ENCODE measurements at regions not wholly inside any gene's neighbourhood (a gene's known extent, or its start where the extent isn't known, plus 50 kb on each side); places are given as distances from the start of the nearest gene placed in this dataset.
A peak's percentile ranks its signal among the peaks of the same experiment; 100 is the strongest.

DNA sequence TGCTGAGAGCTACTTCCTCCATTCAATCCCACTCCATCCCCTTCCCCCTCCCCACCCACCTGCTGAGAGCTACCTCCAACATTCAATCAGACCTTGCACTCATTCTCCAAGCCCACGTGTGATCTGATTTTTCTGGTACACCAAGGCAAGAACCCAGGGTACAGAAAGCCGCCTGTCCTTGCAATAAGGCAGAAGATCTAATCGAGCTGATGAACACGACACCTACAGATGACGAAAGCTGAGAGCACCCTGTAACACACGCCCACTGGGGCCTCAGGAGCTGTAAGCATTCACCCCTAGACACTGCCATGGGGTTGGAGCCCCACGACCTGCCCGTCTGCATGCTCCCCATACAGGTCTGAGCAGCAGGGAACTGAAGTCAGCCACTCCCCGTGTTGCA, 58.3 kb downstream of the TRIML1 start:
- no peak for DNase-seq (ENCODE audit: extremely low read depth, low read depth)

DNA sequence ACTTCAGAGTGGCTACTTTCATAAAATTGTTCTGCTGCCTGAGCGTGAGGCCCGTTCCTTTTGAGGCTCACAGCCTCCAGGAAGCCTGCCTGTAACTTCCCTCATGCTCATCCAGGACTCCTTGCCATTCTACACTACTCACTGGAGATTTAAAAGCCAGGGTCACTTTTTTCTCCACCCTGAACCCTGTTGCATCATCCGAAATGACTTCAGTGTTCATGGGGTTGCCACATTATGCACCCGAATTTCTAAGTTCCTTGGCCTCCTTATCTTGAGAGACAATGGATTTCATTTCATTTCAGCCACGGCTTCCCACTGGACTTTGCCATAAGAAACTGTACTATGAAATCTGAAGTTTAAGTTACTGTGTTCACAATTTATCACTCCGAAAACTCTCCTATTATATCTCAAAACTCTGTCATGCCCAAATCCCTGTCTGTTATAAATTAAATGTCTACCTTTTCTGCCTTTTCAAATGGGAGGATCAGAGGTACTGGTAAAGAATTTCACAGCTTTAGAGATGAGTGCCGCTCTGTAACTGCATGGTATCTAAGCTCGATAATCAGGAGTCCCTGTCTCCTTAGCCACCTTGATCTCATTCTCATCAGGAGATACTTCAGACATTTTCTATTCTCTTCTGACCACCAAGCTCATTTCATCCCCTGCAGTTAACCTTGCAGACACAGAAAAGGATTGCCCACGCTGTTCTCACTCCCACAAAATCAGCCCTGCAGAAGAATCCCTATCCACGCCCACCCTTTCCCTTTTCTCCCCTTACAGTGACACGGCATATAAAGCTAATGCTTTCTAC, 59.9 kb downstream of the TRIML1 start:
- peak; percentile 43 for DNase-seq (ENCODE audit: extremely low read depth, low read depth)

DNA sequence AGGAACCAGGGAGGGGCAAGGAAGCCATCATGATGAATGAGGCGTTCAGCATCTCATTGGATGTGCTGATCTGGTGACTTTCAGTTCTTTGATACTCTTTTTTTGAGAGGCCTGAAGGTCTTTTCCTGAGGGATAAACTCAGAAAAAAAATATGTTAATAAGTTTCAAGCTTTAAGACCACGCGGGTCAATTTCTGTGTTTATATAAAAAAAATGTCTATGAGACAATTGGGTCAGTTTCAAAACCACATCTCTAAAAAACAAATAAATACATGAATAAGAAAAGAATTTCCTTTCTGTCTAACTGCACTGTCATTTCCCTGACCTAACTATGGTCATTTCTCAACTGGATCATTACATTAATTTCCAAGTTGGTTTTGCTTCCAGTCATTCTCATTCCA, 62.6 kb downstream of the TRIML1 start:
- no peak for DNase-seq (ENCODE audit: extremely low read depth, low read depth)

DNA sequence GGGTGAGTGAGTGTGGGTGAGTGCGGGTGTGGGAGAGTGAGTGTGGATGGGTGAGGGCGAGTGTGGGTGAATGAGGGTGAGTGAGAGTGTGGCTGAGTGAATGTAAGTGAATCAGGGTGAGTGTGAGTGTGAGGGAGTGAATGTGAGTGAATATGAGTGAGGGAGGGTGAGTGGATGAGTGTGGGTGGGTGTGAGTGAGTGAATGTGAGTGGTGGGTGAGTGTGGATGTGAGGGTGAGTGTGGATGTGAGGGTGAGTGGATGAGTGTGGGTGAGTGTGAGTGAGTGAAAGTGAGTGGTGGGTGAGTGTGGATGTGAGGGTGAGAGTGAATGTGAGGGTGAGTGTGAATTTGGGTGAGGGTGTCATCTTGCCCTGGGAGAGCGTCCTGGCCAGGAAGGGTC, 67.5 kb downstream of the TRIML1 start:
- no peak for DNase-seq (ENCODE audit: extremely low read depth, low read depth)

DNA sequence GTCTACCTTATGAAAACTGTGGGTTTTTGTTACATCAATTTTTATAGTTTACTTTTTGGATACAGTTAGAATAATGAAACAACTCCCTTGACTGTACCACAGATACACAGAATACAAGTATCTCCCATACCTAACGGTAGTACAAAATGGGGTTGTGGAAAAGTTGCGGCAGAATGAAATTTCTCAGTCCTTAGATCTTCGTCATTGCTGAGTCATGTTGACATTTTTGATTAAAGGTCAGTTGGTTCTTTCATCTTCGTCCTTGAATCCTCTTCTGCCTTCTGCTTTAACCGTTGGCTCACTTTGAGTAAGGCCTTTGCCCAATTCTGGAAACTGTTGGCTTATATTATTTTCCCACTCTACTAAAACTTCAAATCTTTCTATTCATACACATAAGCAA, 75.6 kb downstream of the TRIML1 start:
- DNase-seq (ENCODE audit: extremely low read depth, low read depth), result peak; percentile 76

DNA sequence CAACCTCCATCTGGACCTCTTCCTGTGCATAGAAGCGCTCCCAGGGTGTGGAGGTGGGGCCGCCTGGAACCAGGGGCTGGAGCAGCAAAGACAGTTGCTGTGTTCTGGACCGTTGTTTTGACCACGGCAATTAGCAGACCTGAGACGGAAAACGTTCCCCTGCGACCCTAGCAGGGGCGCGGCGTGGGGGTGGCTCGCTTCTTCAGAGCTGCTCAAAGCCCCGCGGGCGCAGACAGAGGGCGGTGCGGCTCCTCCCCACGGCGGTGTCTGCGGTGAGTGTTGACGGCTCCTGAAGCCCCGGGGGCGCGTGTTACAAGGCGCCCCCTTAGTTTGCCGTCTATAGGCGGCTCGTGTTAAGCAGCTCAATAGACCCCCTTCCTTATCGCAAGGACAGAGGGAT, 79.2 kb downstream of the TRIML1 start:
- DNase-seq (ENCODE audit: extremely low read depth, low read depth), result no peak

DNA sequence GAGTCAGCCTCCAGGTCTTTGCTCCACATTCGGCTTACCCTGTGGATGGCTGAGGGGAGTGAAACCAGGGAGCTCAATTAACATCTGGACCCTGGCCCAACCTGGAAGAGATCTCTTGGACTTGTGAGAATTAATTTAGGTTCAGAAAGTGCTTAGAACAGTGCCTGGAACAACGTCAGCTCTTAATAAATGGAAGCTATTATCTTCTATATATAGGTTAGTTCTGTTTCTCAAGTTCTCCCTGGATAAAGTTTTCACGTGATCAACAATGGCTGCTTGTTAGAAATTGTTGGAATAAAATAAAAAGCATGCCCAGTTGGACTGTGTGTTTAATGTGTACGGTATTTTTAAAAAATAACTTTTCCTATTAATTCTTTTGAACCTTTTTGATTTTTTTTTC, 80.8 kb downstream of the TRIML1 start:
- no peak for DNase-seq (ENCODE audit: extremely low read depth, low read depth)

DNA sequence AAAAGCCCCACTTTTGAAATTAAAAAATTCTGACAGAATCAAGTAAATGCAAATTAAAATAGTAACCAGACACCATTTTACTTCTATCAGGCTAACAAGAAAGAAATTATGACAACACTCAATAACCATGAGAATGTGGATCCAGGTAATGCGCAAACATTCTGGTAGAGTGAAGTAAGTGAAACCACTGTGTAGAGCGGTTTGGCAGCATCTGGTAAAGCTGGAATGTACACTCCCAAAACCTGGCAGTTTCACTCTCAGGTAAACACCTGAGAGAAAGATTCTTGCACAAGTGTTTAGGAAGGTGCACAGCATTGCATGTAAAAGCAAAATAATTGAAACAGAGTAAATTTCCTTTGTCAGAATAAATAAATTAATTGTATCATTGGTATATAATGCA, 81.8 kb downstream of the TRIML1 start:
- no peak for DNase-seq (ENCODE audit: extremely low read depth, low read depth)

DNA sequence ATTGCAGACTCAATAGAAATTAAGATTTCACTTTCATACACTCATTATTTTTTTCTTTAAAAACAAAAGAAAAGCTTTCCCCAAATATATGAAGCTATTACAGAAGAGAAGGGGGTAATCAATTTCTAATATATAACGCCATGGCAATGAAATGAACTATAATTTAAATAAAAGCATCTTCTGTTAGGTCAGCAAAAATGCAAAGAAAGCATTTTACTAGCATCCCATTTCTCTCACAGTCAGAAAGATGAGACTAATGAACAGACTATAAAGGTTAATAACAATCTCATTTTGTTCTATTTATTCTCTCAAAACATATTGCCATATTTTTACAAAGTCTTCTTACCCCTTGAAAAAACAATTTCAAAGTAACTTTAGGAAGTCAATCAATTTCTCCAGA, 89.0 kb downstream of the TRIML1 start:
- no peak for DNase-seq (ENCODE audit: extremely low read depth, low read depth)

DNA sequence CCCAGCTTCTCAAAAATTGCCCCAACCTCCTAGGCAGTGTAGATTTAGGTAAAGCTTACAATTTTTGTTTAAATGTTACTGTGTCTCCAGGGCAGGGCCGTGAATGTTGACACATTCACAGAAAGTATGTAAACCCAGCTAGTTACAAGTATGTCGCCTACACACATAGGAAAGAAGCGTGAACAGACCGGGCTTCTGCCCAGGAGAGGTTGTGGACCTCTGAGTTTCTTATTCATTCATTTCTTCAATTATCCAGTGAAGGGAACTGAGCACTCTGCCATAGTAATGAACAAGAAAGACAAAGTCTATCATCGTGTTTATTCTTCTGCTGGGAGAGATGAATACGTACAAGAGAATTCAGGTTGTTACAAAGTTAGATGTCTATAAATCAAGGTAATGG, 93.2 kb downstream of the TRIML1 start:
- no peak for DNase-seq (ENCODE audit: extremely low read depth, low read depth)

DNA sequence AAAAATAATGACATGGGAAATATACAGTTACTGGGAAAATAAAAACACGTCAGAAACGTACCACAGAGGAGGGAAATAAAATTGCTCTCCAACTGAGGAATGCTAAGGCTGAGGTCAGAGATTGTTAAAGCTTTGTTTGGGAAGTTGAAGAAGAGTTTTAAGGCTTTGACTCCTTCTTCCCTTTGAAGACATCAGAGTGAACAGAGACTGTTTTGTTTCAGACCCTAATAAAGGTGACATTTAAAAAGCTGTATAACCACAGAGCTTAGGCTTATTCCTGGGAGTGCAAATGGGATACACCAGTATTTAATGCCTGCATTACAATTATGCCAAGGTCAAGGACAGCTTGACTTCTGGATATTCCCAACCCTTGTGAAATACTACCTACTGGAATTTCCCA, 102.8 kb downstream of the TRIML1 start:
- DNase-seq (ENCODE audit: extremely low read depth, low read depth), result no peak

DNA sequence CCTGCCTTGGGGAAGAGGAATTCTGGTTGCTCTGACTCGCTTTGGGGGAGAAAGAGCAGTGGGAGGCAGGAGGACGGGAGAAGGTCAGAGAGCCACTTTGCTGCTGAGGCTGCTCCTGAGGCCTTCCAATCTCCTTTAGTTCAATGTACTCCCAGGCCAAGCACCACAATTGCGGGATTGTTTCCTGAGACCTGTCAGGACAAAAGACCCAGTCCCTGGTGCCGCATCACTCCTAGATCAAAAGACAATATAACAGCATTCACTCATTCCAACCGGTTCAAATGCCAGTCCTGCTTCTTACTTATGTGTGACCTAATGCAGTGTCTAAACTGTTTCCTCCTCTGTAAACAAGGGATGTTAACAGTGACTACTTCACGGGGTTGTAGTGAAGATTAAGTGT, 106.4 kb downstream of the TRIML1 start:
- no peak for DNase-seq (ENCODE audit: extremely low read depth, low read depth)

DNA sequence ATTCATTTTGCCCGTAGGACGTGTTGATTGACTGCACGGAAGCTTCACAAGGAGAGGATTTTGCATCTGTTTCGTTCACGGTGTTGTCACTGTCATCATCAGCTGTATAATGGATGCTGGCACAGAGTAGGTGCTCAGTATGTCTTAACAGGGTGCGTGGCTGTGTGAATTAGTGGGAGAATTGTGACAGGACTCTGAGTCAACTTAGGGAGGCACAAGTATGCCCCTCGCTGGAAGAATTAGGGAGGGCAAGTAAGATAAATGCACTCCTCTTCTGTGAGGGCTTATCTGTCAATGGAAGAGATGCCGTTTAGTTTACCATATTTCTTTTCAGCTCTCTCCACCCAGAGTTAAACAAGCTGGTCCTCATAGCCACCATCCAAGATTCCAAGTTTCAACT, 107.2 kb downstream of the TRIML1 start:
- DNase-seq (ENCODE audit: extremely low read depth, low read depth), result peak; percentile 11

DNA sequence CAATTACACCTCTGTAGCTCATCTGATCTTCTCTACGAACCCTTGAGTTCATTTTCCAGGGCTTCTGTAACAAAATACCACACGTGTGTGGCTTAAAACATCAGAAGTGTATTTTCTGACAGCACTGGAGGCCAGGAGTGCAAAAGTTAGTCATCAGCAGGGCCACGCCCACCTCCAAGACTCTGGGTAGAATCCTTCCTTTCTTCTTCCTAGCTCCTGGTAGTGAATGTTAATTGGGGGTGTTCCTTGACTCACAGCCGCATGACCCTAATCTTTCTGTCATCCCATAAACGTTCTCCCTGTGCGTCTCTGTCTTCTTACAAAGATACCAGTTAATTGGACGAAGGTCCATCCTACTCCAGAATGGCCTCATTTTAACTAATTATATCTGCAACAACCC, 115.0 kb downstream of the TRIML1 start:
- DNase-seq (ENCODE audit: extremely low read depth, low read depth), result no peak

DNA sequence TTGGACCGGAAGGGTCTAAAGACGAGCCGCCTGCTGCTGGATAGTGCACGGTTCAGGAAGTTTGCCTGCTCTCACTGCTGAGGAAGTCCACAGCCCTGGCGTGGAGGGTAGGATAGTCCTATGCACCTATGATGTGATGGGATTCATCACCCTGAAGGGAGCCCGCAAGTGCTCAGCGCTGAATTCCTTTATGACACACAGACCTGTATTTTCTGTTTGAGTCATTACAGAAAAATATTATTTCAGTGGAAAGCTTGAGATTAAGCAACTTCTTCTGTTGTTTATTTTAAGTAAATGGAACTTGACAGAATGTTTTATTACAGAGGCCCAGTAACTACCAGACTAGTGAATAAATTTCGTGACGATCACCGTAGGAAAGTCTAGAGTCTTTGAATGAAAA, 123.2 kb downstream of the TRIML1 start:
- DNase-seq (ENCODE audit: extremely low read depth, low read depth), result no peak

DNA sequence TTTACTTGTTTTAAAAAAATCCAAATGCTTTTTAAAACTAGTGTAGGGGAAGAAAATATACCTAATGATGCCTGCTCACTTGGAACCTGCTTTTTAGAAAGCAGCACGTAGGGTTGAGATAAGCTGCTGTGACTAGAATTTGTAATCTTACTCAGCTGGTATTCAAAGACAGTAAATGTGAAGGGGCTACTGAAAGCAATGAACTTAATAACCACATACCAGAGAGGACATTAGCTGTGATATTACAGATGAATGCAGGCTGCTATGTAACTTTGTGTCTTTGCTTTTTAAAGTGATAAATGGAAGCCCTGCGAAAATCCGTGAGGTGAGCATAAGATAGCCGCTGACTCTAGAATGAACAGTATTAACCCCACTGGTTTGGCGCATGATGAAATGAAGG, 124.1 kb downstream of the TRIML1 start:
- DNase-seq (ENCODE audit: extremely low read depth, low read depth), result no peak

DNA sequence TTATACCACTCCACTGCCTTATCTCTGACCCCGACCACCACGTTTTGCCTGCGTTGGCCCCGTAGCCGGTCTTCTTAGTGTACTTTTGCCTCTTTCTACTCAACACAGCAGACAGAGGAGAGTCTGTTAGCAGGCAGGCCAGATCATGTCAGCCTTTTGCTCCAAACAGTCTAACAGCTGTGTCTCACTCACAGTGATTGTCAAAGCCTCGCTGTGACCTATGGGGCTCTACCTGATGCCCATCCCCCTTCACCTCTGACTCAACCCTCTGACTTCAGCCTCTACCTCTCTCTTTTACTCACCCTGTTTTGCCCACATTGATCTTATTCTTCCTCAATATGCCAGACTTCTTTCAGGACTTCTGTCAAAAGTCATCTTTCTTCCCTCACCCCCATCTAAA, 127.1 kb downstream of the TRIML1 start:
- DNase-seq (ENCODE audit: extremely low read depth, low read depth), result no peak

DNA sequence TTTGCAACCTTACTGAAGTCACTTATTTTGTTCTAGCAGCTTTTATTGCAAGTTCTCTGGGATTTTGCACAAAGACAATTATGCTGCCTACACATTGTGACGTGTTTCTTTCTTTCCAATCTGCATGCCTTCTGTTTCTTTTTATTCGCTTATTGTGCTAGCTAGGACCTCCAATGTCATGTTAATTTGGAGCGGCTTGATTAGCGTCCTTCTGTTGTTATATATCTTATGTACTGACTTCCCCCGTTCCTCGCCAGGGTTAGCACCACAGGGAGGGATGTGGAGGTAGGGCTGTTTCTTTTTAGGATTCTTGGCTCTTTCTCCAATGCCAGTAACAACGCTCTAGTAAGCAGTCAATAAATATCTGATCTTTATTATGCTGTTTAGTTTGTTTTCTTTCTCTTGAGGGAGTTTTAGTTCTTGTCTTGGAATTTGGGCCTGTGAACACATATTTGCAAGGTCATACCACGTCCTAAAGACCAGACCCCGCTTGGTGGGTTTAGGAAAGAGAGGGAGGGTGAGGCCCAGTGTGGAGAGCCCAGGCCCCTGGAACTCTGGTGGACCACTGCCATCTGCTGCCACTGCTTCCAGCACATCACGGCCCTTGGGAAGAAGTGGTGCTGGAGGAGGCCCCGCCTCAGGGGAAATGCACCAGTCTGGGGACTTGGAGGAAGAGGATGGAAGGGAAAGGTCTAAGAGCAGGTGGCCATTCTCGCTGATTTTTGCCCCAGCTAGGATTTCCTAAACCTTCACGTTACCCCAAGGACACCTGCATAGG, 129.1 kb downstream of the TRIML1 start:
- DNase-seq (ENCODE audit: extremely low read depth, low read depth), result no peak

DNA sequence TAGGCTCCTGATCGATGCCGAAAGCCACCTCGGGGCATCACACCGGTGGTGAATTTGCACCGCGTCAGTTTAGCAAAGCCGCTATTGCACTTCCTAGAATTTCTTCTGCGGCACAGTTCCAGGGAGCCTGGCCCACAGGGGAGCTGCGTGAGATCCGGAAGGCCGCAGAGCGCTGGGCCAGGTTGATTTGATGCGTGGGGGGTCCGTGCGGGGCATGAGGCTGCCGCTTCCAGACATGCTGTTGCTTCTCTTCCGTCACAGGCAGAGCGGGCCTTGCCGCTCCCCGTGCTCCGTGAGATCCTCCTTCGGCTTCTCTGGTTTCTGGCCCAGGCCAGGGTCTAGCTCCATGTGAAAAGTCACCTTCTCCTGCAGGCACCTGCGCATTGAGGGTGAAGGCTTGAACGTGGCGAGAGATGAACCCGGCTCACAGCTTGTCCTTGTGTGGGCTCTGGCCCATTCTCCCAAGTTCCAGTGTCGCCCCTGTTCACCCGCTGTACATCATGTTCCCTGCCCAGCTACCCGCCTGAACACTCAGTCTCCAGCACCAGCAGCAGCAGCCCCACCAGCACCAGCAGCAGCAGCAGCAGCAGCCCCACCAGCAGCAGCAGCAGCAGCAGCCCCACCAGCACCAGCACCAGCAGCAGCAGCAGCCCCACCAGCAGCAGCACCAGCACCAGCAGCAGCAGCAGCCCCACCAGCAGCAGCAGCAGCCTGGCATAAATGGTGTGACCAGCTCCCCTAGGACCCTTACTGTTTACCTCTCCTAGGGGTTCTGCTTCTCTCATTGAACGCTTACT, 131.2 kb downstream of the TRIML1 start:
- DNase-seq (ENCODE audit: extremely low read depth, low read depth), result no peak

DNA sequence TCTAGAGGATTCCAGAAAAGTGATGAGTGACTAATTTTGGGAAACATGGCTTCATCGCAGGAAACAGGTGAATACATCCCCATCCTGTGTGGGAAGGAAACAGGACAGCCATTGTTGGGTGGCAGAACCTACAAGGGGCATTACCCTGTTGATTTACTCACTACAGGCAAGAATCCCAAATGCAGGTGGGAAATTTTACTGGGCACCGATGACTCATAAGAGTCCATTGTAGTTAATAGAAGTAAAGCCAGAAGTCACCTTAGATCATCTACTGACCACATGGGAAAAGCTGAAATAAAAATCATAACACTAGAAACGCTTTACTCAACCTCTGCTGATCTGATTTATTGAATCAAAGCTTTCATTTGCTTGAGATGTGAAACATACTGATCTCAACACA, 136.4 kb downstream of the TRIML1 start:
- no peak for DNase-seq (ENCODE audit: extremely low read depth, low read depth)

DNA sequence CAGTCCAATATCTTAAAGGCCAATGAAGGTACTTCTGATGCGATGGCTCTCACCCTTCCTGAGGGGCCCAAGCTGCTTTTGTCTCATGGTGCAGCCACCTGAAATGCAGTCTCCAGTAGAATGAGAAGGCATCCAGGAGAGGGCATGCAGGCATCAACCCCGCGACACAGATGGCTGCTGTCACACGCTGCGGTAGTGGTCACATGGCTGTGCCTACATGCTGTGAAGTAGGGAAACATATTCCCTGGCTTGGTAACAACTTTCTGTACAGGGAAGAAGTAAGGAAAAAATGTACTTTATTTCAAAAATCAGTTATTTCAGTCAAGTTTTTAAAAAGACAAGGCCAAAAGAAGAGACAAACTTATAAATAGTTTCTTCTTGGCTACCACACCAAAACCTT, 139.9 kb downstream of the TRIML1 start:
- DNase-seq (ENCODE audit: extremely low read depth, low read depth), result no peak

Data from NCI-H460 (cell line).